ENCODE measurements at regions not wholly inside any gene's neighbourhood (a gene's known extent, or its start where the extent isn't known, plus 50 kb on each side); places are given as distances from the start of the nearest gene placed in this dataset.

DNA sequence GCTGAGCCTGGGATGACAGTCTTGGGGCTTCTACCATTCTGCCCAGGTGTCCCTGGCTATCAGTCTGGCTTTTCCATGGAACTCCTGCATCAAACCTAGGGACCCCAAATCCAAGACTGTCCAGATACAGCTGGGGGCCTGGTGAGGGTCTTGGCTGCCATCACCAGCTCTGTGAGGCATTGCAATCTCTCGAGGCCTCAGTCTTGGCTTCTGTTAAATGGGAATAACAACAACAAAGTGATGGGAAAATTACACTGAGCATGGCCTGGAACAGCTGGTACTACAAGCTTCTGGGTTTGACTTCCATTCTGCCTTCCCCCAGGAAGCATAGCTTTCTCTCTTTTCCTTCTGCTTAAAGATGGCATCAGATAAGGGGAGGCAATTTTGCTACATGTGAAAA lies 50.0 kb upstream of the LCTL start:
- DNase-seq (ENCODE audit: low read depth): no peak

GRCh38 chr15:66617137-66618090 lies 51.6 kb upstream of the LCTL start:
- DNase-seq (ENCODE audit: low read depth): peak; percentile 66

- peak; percentile 63 for DNase-seq (ENCODE audit: low read depth)
Observed at GRCh38 chr15:66619152-66619903, 53.5 kb upstream of the LCTL start.

DNA sequence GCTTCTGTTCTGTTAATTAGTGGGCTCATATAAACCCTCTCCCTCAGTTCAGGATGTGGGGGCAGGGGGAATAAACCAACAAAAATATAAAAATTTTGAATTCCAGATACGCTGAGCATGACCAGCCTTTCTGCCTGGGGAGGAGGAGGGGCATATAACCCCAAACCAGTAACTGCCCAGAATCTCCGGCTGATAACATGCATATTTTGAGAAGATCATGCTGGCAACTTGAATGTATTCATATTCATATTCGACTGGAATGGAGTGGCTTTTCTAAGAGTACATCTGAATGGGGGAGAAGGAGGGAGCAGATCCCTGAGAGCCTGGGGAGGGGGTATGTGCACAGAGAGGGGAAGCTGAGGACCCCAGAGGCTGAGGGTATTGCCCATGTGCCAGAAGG lies 54.5 kb upstream of the LCTL start:
- DNase-seq (ENCODE audit: low read depth): no peak

DNA sequence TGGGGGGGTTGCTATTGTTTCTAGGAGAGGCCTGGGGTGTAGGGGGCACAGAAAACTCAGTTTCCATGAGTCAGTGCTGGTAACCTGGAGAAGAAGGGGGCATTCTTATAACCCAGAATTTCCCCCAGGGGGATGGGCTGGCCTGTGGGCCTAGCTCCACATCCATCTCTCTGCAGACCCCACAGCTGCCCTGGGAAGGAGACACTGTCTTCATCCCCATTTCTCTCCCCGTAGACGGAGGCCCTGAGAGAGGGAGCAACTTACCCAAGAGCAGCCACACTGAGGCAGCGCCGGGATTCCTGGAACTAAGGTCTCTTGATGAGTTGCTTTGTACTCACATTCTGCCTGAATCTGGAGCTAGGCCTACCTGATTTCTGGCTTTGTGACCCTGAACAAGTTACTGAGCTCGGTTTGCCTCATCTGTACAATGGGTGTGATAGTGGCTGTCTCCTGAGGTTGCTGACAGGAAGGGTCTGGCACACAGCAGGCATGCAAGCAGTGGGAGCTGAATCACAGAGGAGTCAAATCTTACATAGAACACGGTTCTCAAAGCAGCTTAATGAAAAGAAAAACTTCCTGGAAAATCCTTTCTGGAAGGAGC lies 55.0 kb upstream of the LCTL start:
- no peak for DNase-seq (ENCODE audit: low read depth)

- DNase-seq (ENCODE audit: low read depth): no peak
Observed at GRCh38 chr15:66621491-66622467, 56.0 kb upstream of the LCTL start.

GRCh38 chr15:66622591-66623022 lies 56.8 kb upstream of the LCTL start:
- peak; percentile 31 for DNase-seq (ENCODE audit: low read depth)

- DNase-seq (ENCODE audit: low read depth): no peak
Observed at GRCh38 chr15:66623801-66624453, 58.1 kb upstream of the LCTL start.

DNA sequence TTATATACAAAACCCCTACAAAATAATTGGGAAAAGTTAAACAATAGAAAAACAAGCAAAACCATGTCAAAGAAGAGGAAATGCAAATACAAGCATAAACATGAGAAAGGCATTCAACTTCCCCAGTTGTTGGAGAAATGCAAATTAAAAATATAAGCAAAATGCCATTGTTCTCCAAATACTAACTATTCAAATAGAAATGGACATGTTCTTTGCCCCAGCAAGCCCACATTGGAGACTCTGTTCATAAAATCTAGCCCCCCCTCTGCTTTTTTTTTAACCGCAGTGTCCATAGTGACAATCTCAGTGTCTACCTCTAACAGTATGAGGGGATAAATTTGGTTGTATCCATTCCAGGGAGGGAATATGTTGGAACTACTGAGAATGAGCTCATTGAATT lies 59.7 kb upstream of the LCTL start:
- no peak for DNase-seq (ENCODE audit: low read depth)

GRCh38 chr15:66625974-66626373 lies 60.2 kb upstream of the LCTL start:
- DNase-seq (ENCODE audit: low read depth): no peak

GRCh38 chr15:66628976-66629723 lies 63.4 kb upstream of the LCTL start:
- DNase-seq (ENCODE audit: low read depth): no peak

DNA sequence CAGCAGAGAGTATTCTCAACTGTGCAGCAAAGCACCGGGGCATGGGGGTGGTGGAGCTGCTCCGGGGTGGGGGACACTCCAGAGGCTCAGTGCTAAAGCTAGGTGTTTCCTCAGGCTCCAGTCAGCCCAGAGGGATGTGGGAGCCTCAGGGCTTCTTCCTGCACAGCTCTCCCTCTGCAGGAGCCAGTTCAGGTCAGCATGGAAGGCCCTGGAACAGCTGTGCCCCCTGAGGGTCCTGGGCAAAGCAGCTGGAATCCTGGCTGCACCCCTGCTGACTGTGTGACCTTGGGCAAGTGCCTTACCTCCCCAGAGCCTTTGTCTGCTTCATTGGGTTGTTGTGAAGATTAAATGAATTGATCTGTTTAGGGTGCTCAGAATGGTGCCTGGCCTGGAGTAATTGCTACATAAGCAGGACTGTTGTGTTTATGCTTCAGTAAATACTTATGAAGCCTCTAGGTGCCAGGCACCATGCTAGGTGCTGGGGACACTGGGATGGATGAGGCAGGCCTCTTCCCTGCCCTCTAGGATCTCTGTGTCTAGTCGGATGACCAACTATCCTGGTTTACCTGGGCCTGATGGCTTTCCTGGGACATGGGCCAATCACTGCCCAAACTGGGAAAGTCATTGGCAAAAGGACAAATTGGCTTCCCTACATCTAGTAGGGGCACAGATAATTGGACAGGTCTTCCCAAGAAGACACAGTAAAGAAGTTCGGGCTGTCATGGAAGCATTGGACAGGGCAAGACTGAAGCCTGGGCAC lies 64.2 kb upstream of the LCTL start:
- no peak for DNase-seq (ENCODE audit: low read depth)

DNA sequence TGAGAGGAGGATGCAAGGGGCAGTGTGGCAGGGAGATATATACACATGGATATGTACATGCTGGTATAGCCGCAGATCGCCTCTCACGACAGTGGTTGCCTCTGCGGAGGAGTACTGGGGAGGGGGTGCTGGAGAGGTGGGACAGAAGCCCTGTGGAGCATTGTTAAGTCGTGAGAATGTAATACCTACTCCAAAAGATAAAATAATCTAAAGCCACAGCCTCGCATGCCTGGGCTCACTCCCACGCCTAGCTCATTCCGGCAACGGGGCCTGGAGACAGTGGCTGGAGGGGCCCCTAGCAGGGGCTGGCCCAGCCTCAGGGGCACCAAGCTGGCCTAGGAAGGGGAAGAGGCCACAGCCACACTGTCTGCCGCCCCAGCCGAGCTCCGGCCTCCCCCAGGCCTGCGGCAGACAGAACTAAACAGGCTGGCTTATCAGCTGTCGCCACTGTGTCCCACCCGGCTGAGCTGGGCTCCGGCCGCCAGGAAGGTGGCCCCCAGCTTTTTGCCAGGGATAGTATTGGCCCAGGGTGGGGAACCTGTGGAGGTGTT lies 65.1 kb upstream of the LCTL start:
- DNase-seq (ENCODE audit: low read depth): no peak

- no peak for DNase-seq (ENCODE audit: low read depth)
Observed at GRCh38 chr15:66631616-66632263, 65.9 kb upstream of the LCTL start.

DNA sequence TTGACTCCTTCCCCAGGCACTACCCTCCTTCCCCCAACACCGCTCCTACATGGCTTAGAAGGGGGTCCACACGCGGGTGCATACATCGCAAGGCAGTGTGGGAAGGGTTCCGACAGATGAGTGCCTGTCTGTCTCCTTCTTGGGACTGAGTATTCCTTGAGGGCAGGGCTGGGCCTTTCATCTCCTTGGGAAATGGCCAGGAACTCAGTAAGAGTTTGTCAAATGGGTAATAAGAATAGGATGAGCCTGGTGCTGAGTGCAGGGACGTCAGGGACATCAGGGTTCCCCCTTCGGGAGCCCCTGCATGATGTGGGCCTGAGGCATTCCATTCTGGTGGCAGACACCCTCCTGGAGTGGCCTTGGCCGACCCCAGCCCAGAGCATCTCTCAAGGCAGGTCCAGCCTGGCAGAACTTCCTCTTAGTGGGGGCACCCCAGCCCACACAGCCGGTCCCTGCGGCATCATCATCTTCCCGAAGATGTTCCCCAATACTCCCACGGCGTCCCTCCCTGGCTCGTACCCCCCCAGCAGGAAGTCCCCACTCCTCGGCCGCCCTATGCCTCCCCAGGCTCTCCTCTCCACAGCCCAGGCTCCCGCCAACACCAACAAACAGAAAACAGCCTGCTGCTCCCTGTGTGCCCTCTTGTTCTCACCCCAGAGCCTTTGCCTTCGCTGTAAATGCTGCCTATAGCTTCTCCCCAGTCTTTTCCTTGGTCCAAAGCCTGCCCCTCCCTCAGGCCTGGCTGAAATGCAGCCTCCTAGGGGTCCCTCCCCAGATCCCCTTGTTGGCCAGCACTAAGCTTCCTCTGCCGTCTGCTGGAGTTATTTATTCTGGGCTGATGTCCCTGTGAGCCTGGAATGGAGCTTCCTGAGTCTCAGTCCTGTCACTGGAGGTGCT lies 67.5 kb upstream of the LCTL start:
- no peak for DNase-seq (ENCODE audit: low read depth)

- DNase-seq (ENCODE audit: low read depth): no peak
Observed at GRCh38 chr15:66633938-66634250, 68.1 kb upstream of the LCTL start.

DNA sequence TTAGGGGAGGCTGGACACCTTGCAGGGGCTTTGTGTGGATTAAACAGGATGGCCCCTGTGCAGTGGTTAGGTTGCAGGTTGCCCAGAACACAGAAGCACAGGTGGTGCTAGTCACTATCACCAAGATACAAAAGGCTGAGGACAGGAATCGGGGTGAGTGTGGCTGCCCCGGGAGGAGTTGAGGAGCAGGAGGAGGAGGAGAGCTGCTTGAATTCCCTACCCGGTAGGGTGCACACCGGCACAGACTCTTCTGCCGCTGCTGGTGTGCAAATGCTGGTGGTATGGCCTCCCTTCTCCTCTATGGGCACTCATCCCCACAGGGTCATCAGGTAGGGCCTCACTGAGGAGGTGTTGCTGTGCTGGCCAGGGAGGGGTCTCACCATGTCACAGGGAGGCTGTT lies 67.5 kb upstream of the SMAD6 start:
- no peak for DNase-seq (ENCODE audit: low read depth)

DNA sequence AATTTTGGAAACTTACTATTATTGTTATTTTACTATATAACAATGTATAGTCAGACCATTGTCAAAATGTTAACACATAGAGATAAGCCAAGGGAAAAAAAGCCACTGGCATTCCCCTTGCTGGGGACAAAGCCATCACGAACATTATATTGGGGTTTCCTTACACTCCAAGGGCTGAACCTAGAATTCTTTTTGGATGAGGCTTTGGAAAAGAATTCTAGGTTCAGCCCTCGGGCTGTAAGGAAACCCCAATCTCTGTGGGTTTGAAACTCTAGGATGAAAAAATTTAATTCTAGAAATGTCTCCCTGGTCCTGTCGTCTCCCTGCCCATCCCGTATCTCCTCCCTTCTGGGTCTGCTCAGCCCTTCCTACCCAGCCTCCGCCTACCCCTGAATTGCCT lies 67.0 kb upstream of the SMAD6 start:
- no peak for DNase-seq (ENCODE audit: low read depth)

Data from stromal cell of bone marrow (primary cell).